HCT116 (cell line): ENCODE measurements at regions not wholly inside any gene's neighbourhood (a gene's known extent, or its start where the extent isn't known, plus 50 kb on each side); places are given as distances from the start of the nearest gene placed in this dataset.

Experiments used
- ATF3 ChIP-seq: IDR thresholded peaks from 2 replicates; pipeline ENCODE4 v1.6.1; 2012
- CTCF ChIP-seq, 3 experiments: fragments of 200-600 bp in 1 of 3; sonication (generic) in 1 of 3; IDR thresholded peaks in 2 of 3; conservative IDR thresholded peaks in 1 of 3; 2 replicates each; pipeline ENCODE4 v1.5.1; 2012 to 2017; ENCODE audit warnings: low read depth in 2 of 3, low read length in 2 of 3, antibody characterized with exemption in 1 of 3, borderline replicate concordance in 1 of 3, control low read depth in 1 of 3, mild to moderate bottlenecking in 1 of 3, mixed read lengths in 1 of 3, mixed run types in 1 of 3, moderate library complexity in 1 of 3; ENCODE audit not compliant: insufficient read depth in 1 of 3
- EZH2 ChIP-seq: fragments of 200-600 bp; sonication (generic); IDR thresholded peaks from 2 replicates; pipeline ENCODE4 v1.6.1; 2017; ENCODE audit warnings: antibody characterized with exemption, mixed run types
- EZH2phosphoT487 ChIP-seq: fragments of 200-600 bp; IDR thresholded peaks from 2 replicates; pipeline ENCODE4 v1.6.1; 2018; ENCODE audit warnings: antibody characterized with exemption, borderline replicate concordance
- FOSL1 ChIP-seq: IDR thresholded peaks from 2 replicates; pipeline ENCODE4 v1.6.1; 2012; ENCODE audit warnings: low read depth
- JUND ChIP-seq: IDR thresholded peaks from 2 replicates; pipeline ENCODE4 v1.6.1; 2012
- MAX ChIP-seq: IDR thresholded peaks from 2 replicates; pipeline ENCODE4 v1.6.1; 2012
- POLR2AphosphoS5 ChIP-seq: IDR thresholded peaks from 2 replicates; pipeline ENCODE4 v1.6.1; 2011; ENCODE audit warnings: mild to moderate bottlenecking, low read depth, low read length, moderate library complexity
- SRF ChIP-seq: IDR thresholded peaks from 2 replicates; pipeline ENCODE4 v1.6.1; 2012; ENCODE audit warnings: low read depth
- YY1 ChIP-seq: IDR thresholded peaks from 2 replicates; pipeline ENCODE4 v1.6.1; 2011; ENCODE audit warnings: low read length, low read depth, moderate library complexity, mild to moderate bottlenecking; ENCODE audit not compliant: insufficient replicate concordance; ENCODE audit errors: extremely low read depth
- ZBTB33 ChIP-seq: IDR thresholded peaks from 2 replicates; pipeline ENCODE4 v1.6.1; 2011; ENCODE audit warnings: mild to moderate bottlenecking, low read length, moderate library complexity; ENCODE audit not compliant: insufficient replicate concordance; ENCODE audit errors: extremely low read depth

GRCh38 chr12:85530456-85530855 is 250.4 kb downstream of the ALX1 start:
- TF ChIP-seq EZH2phosphoT487 (no peak), CTCF (IDR thresholded peaks at IDR 0.05 in 2 of 3, conservative IDR thresholded peaks at IDR 0.05 in 1 of 3; ENCODE audit: borderline replicate concordance in 1 of 3, insufficient read depth in 1 of 3, low read depth in 2 of 3, low read length in 2 of 3) (no peak), ZBTB33 (no peak), SRF (no peak), ATF3 (no peak), JUND (no peak), EZH2 (no peak), YY1 (no peak), FOSL1 (no peak), MAX (no peak), POLR2AphosphoS5 (no peak)
